ENCODE measurements at regions not wholly inside any gene's neighbourhood (a gene's known extent, or its start where the extent isn't known, plus 50 kb on each side); places are given as distances from the start of the nearest gene placed in this dataset.
A peak's percentile ranks its signal among the peaks of the same experiment; 100 is the strongest.

- Histone ChIP-seq H2BK120ac (ENCODE audit: low read depth, low read length) (peak overlapping the region; percentile 76), H2BK15ac (ENCODE audit: low read depth, low read length) (peak overlapping the region; percentile 12; the same call in 1 of the 3 replicates), H3K79me1 (ENCODE audit: low read depth in 1 of 2, low read length in 2 of 2) (peaks cover 32 to 63% of the 10 kb centered on the region in 2 experiments), H3K9ac (ENCODE audit: low read depth, low read length) (no peak overlapping the region), H3K27me3 (ENCODE audit: control insufficient read depth, insufficient read depth, low read length) (no peaks in the 10 kb centered on the region), H3K9me1 (ENCODE audit: insufficient read depth, low read length) (peaks cover 9% of the 10 kb centered on the region), H3K27ac (ENCODE audit: insufficient read depth, low read length) (no peak overlapping the region), H2AK5ac (ENCODE audit: low read depth, low read length) (peak overlapping the region; percentile 74; the same call in 1 of the 2 replicates), H3K4ac (ENCODE audit: low read depth, low read length) (peak overlapping the region; percentile 60; the same call in 1 of the 2 replicates), H3K23ac (ENCODE audit: low read depth, low read length) (peak overlapping the region; percentile 52; the same call in 1 of the 2 replicates), H3K36me3 (ENCODE audit: control insufficient read depth, insufficient read depth, low read length) (no peaks in the 10 kb centered on the region), H3K18ac (ENCODE audit: low read depth, low read length) (no peak overlapping the region), H4K5ac (ENCODE audit: low read depth, low read length) (no peak overlapping the region), H2BK20ac (ENCODE audit: low read depth, low read length) (peak overlapping the region; percentile 57; the same call in 1 of the 2 replicates), H3K4me3 (ENCODE audit: insufficient read depth, low read depth, low read length) (no peak overlapping the region), H3K14ac (replicated peaks; ENCODE audit: low read depth, low read length) (peak overlapping the region; percentile 8; the same call in 1 of the 2 replicates), H3K9me3 (ENCODE audit: control insufficient read depth, insufficient read depth, low read length) (no peaks in the 10 kb centered on the region), H2AFZ (replicated peaks; ENCODE audit: low read length, poor library complexity) (no peak overlapping the region), H2AK9ac (replicated peaks; ENCODE audit: low read depth, low read length, poor library complexity) (no peak overlapping the region), H3K4me2 (ENCODE audit: low read depth, low read length) (no peak overlapping the region), H3K4me1 (ENCODE audit: control insufficient read depth, insufficient read depth, low read length) (peaks cover 12% of the 10 kb centered on the region), H4K20me1 (ENCODE audit: insufficient read depth, low read length) (no peaks in the 10 kb centered on the region; the same call in 1 of the 2 replicates), H2BK5ac (ENCODE audit: low read depth, low read length, poor library complexity, severe bottlenecking) (peak overlapping the region; percentile 96), H3K56ac (ENCODE audit: extremely low read depth, insufficient read depth, low read length) (no peak overlapping the region), H4K8ac (ENCODE audit: low read depth in 2 of 2, low read length in 2 of 2) (peak overlapping the region in 1 of 2 experiments; percentile 55; a peak in 1 of 4 replicates), H4K91ac (ENCODE audit: insufficient read depth, low read depth, low read length) (peak overlapping the region; percentile 55)
- in situ Hi-C loops (cut with MboI; ENCODE audit: low sequenced_read_pairs) = no loop called here
- TF ChIP-seq RCOR1 (IDR thresholded peaks at IDR 0.05; ENCODE audit: insufficient replicate concordance, low read length) (no peak), RAD21 (IDR thresholded peaks at IDR 0.05; ENCODE audit: low read length) (no peak), POLR2A (IDR thresholded peaks at IDR 0.05; ENCODE audit: low read depth, low read length) (no peak)
- TF ChIP-seq, protein P1, sequence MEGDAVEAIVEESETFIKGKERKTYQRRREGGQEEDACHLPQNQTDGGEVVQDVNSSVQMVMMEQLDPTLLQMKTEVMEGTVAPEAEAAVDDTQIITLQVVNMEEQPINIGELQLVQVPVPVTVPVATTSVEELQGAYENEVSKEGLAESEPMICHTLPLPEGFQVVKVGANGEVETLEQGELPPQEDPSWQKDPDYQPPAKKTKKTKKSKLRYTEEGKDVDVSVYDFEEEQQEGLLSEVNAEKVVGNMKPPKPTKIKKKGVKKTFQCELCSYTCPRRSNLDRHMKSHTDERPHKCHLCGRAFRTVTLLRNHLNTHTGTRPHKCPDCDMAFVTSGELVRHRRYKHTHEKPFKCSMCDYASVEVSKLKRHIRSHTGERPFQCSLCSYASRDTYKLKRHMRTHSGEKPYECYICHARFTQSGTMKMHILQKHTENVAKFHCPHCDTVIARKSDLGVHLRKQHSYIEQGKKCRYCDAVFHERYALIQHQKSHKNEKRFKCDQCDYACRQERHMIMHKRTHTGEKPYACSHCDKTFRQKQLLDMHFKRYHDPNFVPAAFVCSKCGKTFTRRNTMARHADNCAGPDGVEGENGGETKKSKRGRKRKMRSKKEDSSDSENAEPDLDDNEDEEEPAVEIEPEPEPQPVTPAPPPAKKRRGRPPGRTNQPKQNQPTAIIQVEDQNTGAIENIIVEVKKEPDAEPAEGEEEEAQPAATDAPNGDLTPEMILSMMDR (conservative IDR thresholded peaks at IDR 0.05; ENCODE audit: low read depth, low read length) = no peak
- TF ChIP-seq, protein P2, sequence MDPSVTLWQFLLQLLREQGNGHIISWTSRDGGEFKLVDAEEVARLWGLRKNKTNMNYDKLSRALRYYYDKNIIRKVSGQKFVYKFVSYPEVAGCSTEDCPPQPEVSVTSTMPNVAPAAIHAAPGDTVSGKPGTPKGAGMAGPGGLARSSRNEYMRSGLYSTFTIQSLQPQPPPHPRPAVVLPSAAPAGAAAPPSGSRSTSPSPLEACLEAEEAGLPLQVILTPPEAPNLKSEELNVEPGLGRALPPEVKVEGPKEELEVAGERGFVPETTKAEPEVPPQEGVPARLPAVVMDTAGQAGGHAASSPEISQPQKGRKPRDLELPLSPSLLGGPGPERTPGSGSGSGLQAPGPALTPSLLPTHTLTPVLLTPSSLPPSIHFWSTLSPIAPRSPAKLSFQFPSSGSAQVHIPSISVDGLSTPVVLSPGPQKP (IDR thresholded peaks at IDR 0.05; ENCODE audit: borderline replicate concordance, low read depth, low read length) = no peak
- DNase-seq (no peak), ATAC-seq (ENCODE audit: low read depth) (no peak)
- ChIA-PET CTCF (no interaction called here), POLR2A (ENCODE audit: unreplicated experiment) (no interaction called here)
- dilution Hi-C loops (cut with HindIII; ENCODE audit: low sequenced_read_pairs, unreplicated experiment) = no loop called here
- no TSS peak for BruUV-seq (replicated peaks)
- intact Hi-C loops (cut with micrococcal nuclease) = loop anchor here (10.0 kb wide), 1 partner anchor 449 kb away; no protein-coding TSS in a partner anchor
Observed at GRCh38 chr14:71583705-71584104, 348.5 kb upstream of the RGS6 start.
